Hippocampal formation (tissue), 2 donors: ENCODE measurements at regions not wholly inside any gene's neighbourhood (a gene's known extent, or its start where the extent isn't known, plus 50 kb on each side); places are given as distances from the start of the nearest gene placed in this dataset.
"Not testable (repeated sequence)": the region's sequence is repeated elsewhere in the genome, so short reads cannot be mapped to it uniquely, and the experiment has no call there.

Source experiments
- DNase-seq, 2 donors: peaks; one replicate each; lab custom pipeline; 2025; lab: John Stamatoyannopoulos, UW

GRCh38 chr13:70789751-70790150 is 681.5 kb upstream of the KLHL1 start:
- DNase-seq, result no peak

GRCh38 chr13:70788074-70788473 is 679.8 kb upstream of the KLHL1 start:
- no peak for DNase-seq

- no peak for DNase-seq
Observed at GRCh38 chr13:70784207-70784989, 676.1 kb upstream of the KLHL1 start.

GRCh38 chr13:70769817-70770216 is 661.6 kb upstream of the KLHL1 start:
- no peak for DNase-seq

- DNase-seq, result no peak
Observed at GRCh38 chr13:70758932-70759331, 650.7 kb upstream of the KLHL1 start.

GRCh38 chr13:70756088-70756487 is 647.8 kb upstream of the KLHL1 start:
- DNase-seq, result no peak

GRCh38 chr13:70755456-70755855 is 647.2 kb upstream of the KLHL1 start:
- DNase-seq, result no peak

GRCh38 chr13:70747262-70747661 is 639.0 kb upstream of the KLHL1 start:
- DNase-seq, result no peak

GRCh38 chr13:70746469-70746868 is 638.2 kb upstream of the KLHL1 start:
- DNase-seq, result not testable (repeated sequence)

- no peak for DNase-seq
Observed at GRCh38 chr13:70736622-70737317, 628.5 kb upstream of the KLHL1 start.

- no peak for DNase-seq
Observed at GRCh38 chr13:70732611-70733010, 624.4 kb upstream of the KLHL1 start.

GRCh38 chr13:70729369-70729768 is 621.1 kb upstream of the KLHL1 start:
- no peak for DNase-seq

GRCh38 chr13:70723732-70724131 is 615.5 kb upstream of the KLHL1 start:
- DNase-seq, result no peak

GRCh38 chr13:70720386-70720785 is 612.1 kb upstream of the KLHL1 start:
- no peak for DNase-seq

- no peak for DNase-seq
Observed at GRCh38 chr13:70714993-70715392, 606.7 kb upstream of the KLHL1 start.

- DNase-seq, result no peak
Observed at GRCh38 chr13:70708775-70709174, 600.5 kb upstream of the KLHL1 start.

GRCh38 chr13:70703755-70704154 is 595.5 kb upstream of the KLHL1 start:
- no peak for DNase-seq

- no peak for DNase-seq
Observed at GRCh38 chr13:70694996-70695715, 586.9 kb upstream of the KLHL1 start.

GRCh38 chr13:70668983-70669382 is 560.7 kb upstream of the KLHL1 start:
- DNase-seq, result no peak

GRCh38 chr13:70668293-70668692 is 560.0 kb upstream of the KLHL1 start:
- no peak for DNase-seq

GRCh38 chr13:70666883-70667556 is 558.8 kb upstream of the KLHL1 start:
- no peak for DNase-seq

- no peak for DNase-seq
Observed at GRCh38 chr13:70662231-70662940, 554.1 kb upstream of the KLHL1 start.
